HCT116 (cell line): ENCODE measurements at regions not wholly inside any gene's neighbourhood (a gene's known extent, or its start where the extent isn't known, plus 50 kb on each side); places are given as distances from the start of the nearest gene placed in this dataset.

Experiments used
- ATAC-seq: fragments of 200-7000 bp; cut with Tn5 transposase; 2 replicates; pipeline ENCODE4 v1.9.1; 2020; ENCODE audit warnings: mild to moderate bottlenecking, moderate library complexity
- BruUV-seq: library from RNA; stranded (reverse); fragments of 400-500 nt; replicated peaks from 2 replicates; lab custom pipeline; 2021; lab: Mats Ljungman, UMichigan
- CTCF ChIA-PET: fragments of 300-600 bp; sonication (Branson Sonifier 250); formaldehyde crosslinking; loops from one replicate; lab custom pipeline; 2021; ENCODE audit warnings: antibody characterized with exemption; lab: Charles Lee
- POLR2A ChIA-PET: fragments of 300-600, 350-600 bp; sonication (Branson Sonifier 250); formaldehyde crosslinking; loops from one replicate; lab custom pipeline; 2021; ENCODE audit warnings: antibody characterized with exemption; lab: Charles Lee
- RAD21 ChIA-PET, 2 experiments: fragments of 300-600 bp; sonication (Branson Sonifier 250); formaldehyde crosslinking; loops; one replicate each; lab custom pipeline; 2023; ENCODE audit warnings: low total read pairs in 2 of 2; ENCODE audit not compliant: uncharacterized antibody in 2 of 2, unreplicated experiment in 2 of 2, low non-redundant PET in 1 of 2; lab: Charles Lee
- DNase-seq: peaks from one replicate; pipeline ENCODE4 v3.0.0-alpha.2; 2010; ENCODE audit warnings: low read depth, low spot score
- H2AFZ ChIP-seq: fragments of 200-600 bp; shearing (Covaris generic), sonication (generic); 2 replicates; pipeline ENCODE4 v1.6.1; 2017; ENCODE audit warnings: low read depth, mixed run types, mixed read lengths, antibody characterized with exemption, low read length; ENCODE audit not compliant: poor library complexity, severe bottlenecking
- H3K27ac ChIP-seq: 2 replicates; pipeline ENCODE4 v1.5.1; 2012; ENCODE audit warnings: low read depth, low read length
- H3K27me3 ChIP-seq: fragments of 200-600 bp; sonication (generic); 2 replicates; pipeline ENCODE4 v1.6.1; 2016; ENCODE audit warnings: mixed run types, low read length, mixed read lengths; ENCODE audit not compliant: insufficient read depth
- H3K36me3 ChIP-seq, 2 experiments: fragments of 200-500 bp in 1 of 2; fragments of 200-600 bp in 1 of 2; sonication (Bioruptor generic) in 1 of 2; sonication (generic) in 1 of 2; 2 replicates each; pipeline versions ENCODE4 v1.5.1 to v1.6.1; 2014 to 2016; ENCODE audit warnings: low read length in 2 of 2, inconsistent platforms in 1 of 2, mixed read lengths in 1 of 2, mixed run types in 1 of 2; ENCODE audit not compliant: insufficient read depth in 2 of 2, control insufficient read depth in 1 of 2
- H3K4me1 ChIP-seq, 2 experiments: fragments of 200-600 bp in 1 of 2; sonication (generic) in 1 of 2; 2 replicates each; pipeline versions ENCODE4 v1.5.1 to v1.6.1; 2012 to 2017; ENCODE audit warnings: low read length in 2 of 2, inconsistent platforms in 1 of 2, mild to moderate bottlenecking in 1 of 2, mixed read lengths in 1 of 2, mixed run types in 1 of 2, moderate library complexity in 1 of 2; ENCODE audit not compliant: insufficient read depth in 2 of 2, control insufficient read depth in 1 of 2
- H3K4me2 ChIP-seq: fragments of 200-600 bp; sonication (generic); 2 replicates; pipeline ENCODE4 v1.6.1; 2017; ENCODE audit warnings: mixed run types, low read length, mixed read lengths
- H3K4me3 ChIP-seq, 2 experiments: fragments of 200-600 bp in 1 of 2; sonication (generic) in 1 of 2; replicated peaks in 1 of 2; 2 replicates each; pipeline ENCODE4 v1.5.1; 2011 to 2016; ENCODE audit warnings: low read length in 2 of 2, control low read depth in 1 of 2, low read depth in 1 of 2, mild to moderate bottlenecking in 1 of 2, mixed read lengths in 1 of 2, mixed run types in 1 of 2
- H3K79me2 ChIP-seq: fragments of 200-600 bp; sonication (generic); 2 replicates; pipeline ENCODE4 v1.6.1; 2017; ENCODE audit warnings: mild to moderate bottlenecking, mixed run types, low read length, moderate library complexity, mixed read lengths; ENCODE audit not compliant: insufficient read depth
- H3K9ac ChIP-seq: fragments of 200-600 bp; sonication (generic); 2 replicates; pipeline ENCODE4 v1.6.1; 2016; ENCODE audit warnings: low read length, mixed read lengths
- H3K9me2 ChIP-seq: fragments of 200-600 bp; sonication (generic), shearing (Covaris generic); 2 replicates; pipeline ENCODE4 v1.6.1; 2017; ENCODE audit warnings: mixed run types, mild to moderate bottlenecking, moderate library complexity; ENCODE audit not compliant: insufficient read depth
- H3K9me3 ChIP-seq, 2 experiments: fragments of 200-500 bp in 1 of 2; fragments of 200-600 bp in 1 of 2; sonication (Bioruptor generic) in 1 of 2; sonication (generic) in 1 of 2; 2 replicates each; pipeline ENCODE4 v1.6.1; 2014 to 2017; ENCODE audit warnings: low read length in 2 of 2, mixed read lengths in 2 of 2, inconsistent platforms in 1 of 2, low read depth in 1 of 2, mild to moderate bottlenecking in 1 of 2, mixed run types in 1 of 2, moderate library complexity in 1 of 2; ENCODE audit not compliant: control insufficient read depth in 1 of 2, insufficient read depth in 1 of 2
- H4K20me1 ChIP-seq: fragments of 200-600 bp; sonication (generic), shearing (Covaris generic); 2 replicates; pipeline ENCODE4 v1.6.1; 2017; ENCODE audit warnings: mixed run types, mild to moderate bottlenecking, moderate library complexity; ENCODE audit not compliant: insufficient read depth
- CBX3 ChIP-seq: IDR thresholded peaks from 2 replicates; pipeline ENCODE4 v1.6.1; 2012; ENCODE audit warnings: low read depth
- CEBPB ChIP-seq: IDR thresholded peaks from 2 replicates; pipeline ENCODE4 v1.6.1; 2012; ENCODE audit warnings: low read depth
- CTCF ChIP-seq, 3 experiments: fragments of 200-600 bp in 1 of 3; sonication (generic) in 1 of 3; IDR thresholded peaks in 2 of 3; conservative IDR thresholded peaks in 1 of 3; 2 replicates each; pipeline ENCODE4 v1.5.1; 2012 to 2017; ENCODE audit warnings: low read depth in 2 of 3, low read length in 2 of 3, antibody characterized with exemption in 1 of 3, borderline replicate concordance in 1 of 3, control low read depth in 1 of 3, mild to moderate bottlenecking in 1 of 3, mixed read lengths in 1 of 3, mixed run types in 1 of 3, moderate library complexity in 1 of 3; ENCODE audit not compliant: insufficient read depth in 1 of 3
- EGR1 ChIP-seq: IDR thresholded peaks from 2 replicates; pipeline ENCODE4 v1.6.1; 2012; ENCODE audit warnings: low read depth
- ELF1 ChIP-seq: IDR thresholded peaks from 2 replicates; pipeline ENCODE4 v1.6.1; 2012; ENCODE audit warnings: low read depth, borderline replicate concordance
- EZH2 ChIP-seq: fragments of 200-600 bp; sonication (generic); IDR thresholded peaks from 2 replicates; pipeline ENCODE4 v1.6.1; 2017; ENCODE audit warnings: antibody characterized with exemption, mixed run types
- EZH2phosphoT487 ChIP-seq: fragments of 200-600 bp; IDR thresholded peaks from 2 replicates; pipeline ENCODE4 v1.6.1; 2018; ENCODE audit warnings: antibody characterized with exemption, borderline replicate concordance
- JUND ChIP-seq: IDR thresholded peaks from 2 replicates; pipeline ENCODE4 v1.6.1; 2012
- POLR2A ChIP-seq: IDR thresholded peaks from 2 replicates; pipeline ENCODE4 v1.7.0; 2011; ENCODE audit warnings: borderline replicate concordance; ENCODE audit not compliant: insufficient read depth, insufficient read length; ENCODE audit errors: extremely low read depth
- REST ChIP-seq: IDR thresholded peaks from 2 replicates; pipeline ENCODE4 v1.6.1; 2012; ENCODE audit warnings: low read depth
- SIN3A ChIP-seq: IDR thresholded peaks from 2 replicates; pipeline ENCODE4 v1.6.1; 2012; ENCODE audit warnings: low read depth
- SP1 ChIP-seq: IDR thresholded peaks from 2 replicates; pipeline ENCODE4 v1.6.1; 2012; ENCODE audit warnings: low read depth
- SRF ChIP-seq: IDR thresholded peaks from 2 replicates; pipeline ENCODE4 v1.6.1; 2012; ENCODE audit warnings: low read depth
- YY1 ChIP-seq: IDR thresholded peaks from 2 replicates; pipeline ENCODE4 v1.6.1; 2011; ENCODE audit warnings: low read length, low read depth, moderate library complexity, mild to moderate bottlenecking; ENCODE audit not compliant: insufficient replicate concordance; ENCODE audit errors: extremely low read depth
- ZBTB33 ChIP-seq: IDR thresholded peaks from 2 replicates; pipeline ENCODE4 v1.6.1; 2011; ENCODE audit warnings: mild to moderate bottlenecking, low read length, moderate library complexity; ENCODE audit not compliant: insufficient replicate concordance; ENCODE audit errors: extremely low read depth
- ZFX ChIP-seq: fragments of 450-650 bp; IDR thresholded peaks from 2 replicates; pipeline ENCODE4 v1.6.1; 2017
- ZNF274 ChIP-seq: fragments of 200-500 bp; sonication (Bioruptor generic); IDR thresholded peaks from 2 replicates; pipeline ENCODE4 v1.6.1; 2014; ENCODE audit warnings: mild to moderate bottlenecking, low read depth, low read length, inconsistent platforms
- intact Hi-C: fragments of 100-400 bp; cut with micrococcal nuclease; formaldehyde crosslinking; loops from 2 replicates; pipeline ENCODE4 v1.10.0; 2022

GRCh38 chr3:180546863-180547262 lies 55.1 kb upstream of the TTC14 start:
- BruUV-seq: no TSS peak
- Histone ChIP-seq H3K4me2 (no peak overlapping the region), H3K36me3 (no peaks in the 10 kb centered on the region), H3K27me3 (no peaks in the 10 kb centered on the region; the same call in 1 of the 2 replicates), H3K9me3 (no peaks in the 10 kb centered on the region), H4K20me1 (no peaks in the 10 kb centered on the region), H3K9me2 (no peaks in the 10 kb centered on the region), H3K79me2 (no peaks in the 10 kb centered on the region), H3K4me3 (no peak overlapping the region), H3K9ac (no peak overlapping the region), H2AFZ (no peak overlapping the region), H3K27ac (no peak overlapping the region), H3K4me1 (no peaks in the 10 kb centered on the region)
- DNase-seq (no peak), ATAC-seq (no peak)
- intact Hi-C loops: no loop called here
- POLR2A ChIA-PET: no interaction called here
- no peak for TF ChIP-seq YY1
- TF ChIP-seq CBX3: no peak
- no peak for TF ChIP-seq ZFX
- TF ChIP-seq ZBTB33: no peak
- no peak for TF ChIP-seq SIN3A
- TF ChIP-seq CTCF (IDR thresholded peaks at IDR 0.05 in 2 of 3, conservative IDR thresholded peaks at IDR 0.05 in 1 of 3; ENCODE audit: borderline replicate concordance in 1 of 3, insufficient read depth in 1 of 3, low read depth in 2 of 3, low read length in 2 of 3): no peak
- TF ChIP-seq ZNF274: no peak
- TF ChIP-seq POLR2A: no peak
- TF ChIP-seq CEBPB: no peak
- no peak for TF ChIP-seq REST
- no peak for TF ChIP-seq EZH2
- no peak for TF ChIP-seq EGR1
- TF ChIP-seq SRF: no peak
- TF ChIP-seq SP1: no peak
- TF ChIP-seq EZH2phosphoT487: no peak
- TF ChIP-seq ELF1: no peak
- TF ChIP-seq JUND: no peak
- CTCF ChIA-PET: no interaction called here
- RAD21 ChIA-PET: no interaction called here
